ENCODE measurements at regions not wholly inside any gene's neighbourhood (a gene's known extent, or its start where the extent isn't known, plus 50 kb on each side); places are given as distances from the start of the nearest gene placed in this dataset.
"Not testable (repeated sequence)": the region's sequence is repeated elsewhere in the genome, so short reads cannot be mapped to it uniquely, and the experiment has no call there.

- H3K79me2 ChIP-seq (ENCODE audit: insufficient read depth, low read depth, low read length), result no peaks in the 10 kb centered on the region
- ChIA-PET CTCF (ENCODE audit: unreplicated experiment) (no interaction called here), POLR2A (no interaction called here)
- intact Hi-C loops (cut with micrococcal nuclease; ENCODE audit: unreplicated experiment), result no loop called here
- TF ChIP-seq EZH2phosphoT487 (IDR thresholded peaks at IDR 0.05; ENCODE audit: borderline replicate concordance, low read depth, low read length) (no peak), CTCF (conservative IDR thresholded peaks at IDR 0.05; ENCODE audit: low read length) (no peak)
- no peaks in the 10 kb centered on the region for H3K9me2 ChIP-seq (ENCODE audit: insufficient read depth, low read length)
- no peak overlapping the region for H3K4me2 ChIP-seq (ENCODE audit: low read length)
- no TSS peak for BruUV-seq (replicated peaks)
- no peak overlapping the region for H3K27ac ChIP-seq (ENCODE audit: low read depth, low read length, poor library complexity, severe bottlenecking)
- no peaks in the 10 kb centered on the region for H4K20me1 ChIP-seq (ENCODE audit: insufficient read depth, low read length)
- H3K9me3 ChIP-seq (ENCODE audit: low read length), result no peaks in the 10 kb centered on the region
- no peak overlapping the region for H3K4me3 ChIP-seq (ENCODE audit: low read depth, low read length, poor library complexity, severe bottlenecking)
- no peak overlapping the region for H2AFZ ChIP-seq (ENCODE audit: low read length)
- H3K36me3 ChIP-seq (ENCODE audit: insufficient read depth, low read length), result no peaks in the 10 kb centered on the region
- H3K4me1 ChIP-seq (ENCODE audit: insufficient read depth, low read length, poor library complexity, severe bottlenecking), result no peaks in the 10 kb centered on the region
- DNase-seq (ENCODE audit: low spot score), result no peak
These were observed 99.3 kb downstream of the ANXA5 start for GRCh38 chr4:121597346-121597934.

- Histone ChIP-seq H3K4me1 (ENCODE audit: insufficient read depth, low read length, poor library complexity, severe bottlenecking) (no peaks in the 10 kb centered on the region), H3K36me3 (ENCODE audit: insufficient read depth, low read length) (no peaks in the 10 kb centered on the region), H3K4me3 (ENCODE audit: low read depth, low read length, poor library complexity, severe bottlenecking) (no peak overlapping the region), H4K20me1 (ENCODE audit: insufficient read depth, low read length) (no peaks in the 10 kb centered on the region), H3K9me2 (ENCODE audit: insufficient read depth, low read length) (no peaks in the 10 kb centered on the region), H3K27ac (ENCODE audit: low read depth, low read length, poor library complexity, severe bottlenecking) (no peak overlapping the region), H3K9me3 (ENCODE audit: low read length) (no peaks in the 10 kb centered on the region), H2AFZ (ENCODE audit: low read length) (no peak overlapping the region), H3K4me2 (ENCODE audit: low read length) (no peak overlapping the region), H3K79me2 (ENCODE audit: insufficient read depth, low read depth, low read length) (no peaks in the 10 kb centered on the region)
- intact Hi-C loops (cut with micrococcal nuclease; ENCODE audit: unreplicated experiment), result no loop called here
- TF ChIP-seq EZH2phosphoT487 (IDR thresholded peaks at IDR 0.05; ENCODE audit: borderline replicate concordance, low read depth, low read length) (no peak), CTCF (conservative IDR thresholded peaks at IDR 0.05; ENCODE audit: low read length) (no peak)
- POLR2A ChIA-PET, result no interaction called here
- CTCF ChIA-PET (ENCODE audit: unreplicated experiment), result no interaction called here
- BruUV-seq (replicated peaks), result no TSS peak
- DNase-seq (ENCODE audit: low spot score), result no peak
These were observed 101.8 kb downstream of the ANXA5 start for GRCh38 chr4:121594796-121595526.

- intact Hi-C loops (cut with micrococcal nuclease; ENCODE audit: unreplicated experiment), result no loop called here
- ChIA-PET POLR2A (interaction anchor here (0.6 to 0.7 kb wide), 2 partner anchors 9 to 42 kb away, joined by 3 read pairs; no protein-coding TSS in a partner anchor), CTCF (ENCODE audit: unreplicated experiment) (no interaction called here)
- H3K79me2 ChIP-seq (ENCODE audit: insufficient read depth, low read depth, low read length), result no peaks in the 10 kb centered on the region
- H4K20me1 ChIP-seq (ENCODE audit: insufficient read depth, low read length), result no peaks in the 10 kb centered on the region
- TF ChIP-seq EZH2phosphoT487 (IDR thresholded peaks at IDR 0.05; ENCODE audit: borderline replicate concordance, low read depth, low read length) (no peak), CTCF (conservative IDR thresholded peaks at IDR 0.05; ENCODE audit: low read length) (no peak)
- no peaks in the 10 kb centered on the region for H3K9me3 ChIP-seq (ENCODE audit: low read length)
- no peaks in the 10 kb centered on the region for H3K4me1 ChIP-seq (ENCODE audit: insufficient read depth, low read length, poor library complexity, severe bottlenecking)
- no peak overlapping the region for H3K4me2 ChIP-seq (ENCODE audit: low read length)
- no peak overlapping the region for H3K4me3 ChIP-seq (ENCODE audit: low read depth, low read length, poor library complexity, severe bottlenecking)
- BruUV-seq (replicated peaks), result no TSS peak
- no peak for DNase-seq (ENCODE audit: low spot score)
- H3K36me3 ChIP-seq (ENCODE audit: insufficient read depth, low read length), result no peaks in the 10 kb centered on the region
- H3K27ac ChIP-seq (ENCODE audit: low read depth, low read length, poor library complexity, severe bottlenecking), result no peak overlapping the region
- H2AFZ ChIP-seq (ENCODE audit: low read length), result no peak overlapping the region
- H3K9me2 ChIP-seq (ENCODE audit: insufficient read depth, low read length), result no peaks in the 10 kb centered on the region
These were observed 103.0 kb downstream of the ANXA5 start for GRCh38 chr4:121593760-121594159.

GRCh38 chr4:121592257-121592656, 104.5 kb downstream of the ANXA5 start:
- H3K36me3 ChIP-seq (ENCODE audit: insufficient read depth, low read length); intact Hi-C loops (cut with micrococcal nuclease; ENCODE audit: unreplicated experiment); POLR2A ChIA-PET; H3K27ac ChIP-seq (ENCODE audit: low read depth, low read length, poor library complexity, severe bottlenecking); H3K4me1 ChIP-seq (ENCODE audit: insufficient read depth, low read length, poor library complexity, severe bottlenecking); H4K20me1 ChIP-seq (ENCODE audit: insufficient read depth, low read length); H3K9me3 ChIP-seq (ENCODE audit: low read length); H2AFZ ChIP-seq (ENCODE audit: low read length); DNase-seq (ENCODE audit: low spot score); H3K79me2 ChIP-seq (ENCODE audit: insufficient read depth, low read depth, low read length); H3K9me2 ChIP-seq (ENCODE audit: insufficient read depth, low read length); BruUV-seq (replicated peaks); H3K4me2 ChIP-seq (ENCODE audit: low read length); H3K4me3 ChIP-seq (ENCODE audit: low read depth, low read length, poor library complexity, severe bottlenecking); CTCF ChIA-PET (ENCODE audit: unreplicated experiment): not testable (repeated sequence)

Data from OCI-LY7 (cell line).